ENCODE measurements at regions not wholly inside any gene's neighbourhood (a gene's known extent, or its start where the extent isn't known, plus 50 kb on each side); places are given as distances from the start of the nearest gene placed in this dataset.

GRCh38 chr10:130757271-130757670 lies 554.2 kb downstream of the TCERG1L start:
- no peak for TF ChIP-seq CTCF (IDR thresholded peaks at IDR 0.05; ENCODE audit: insufficient read depth, low read length, poor library complexity, severe bottlenecking)
- Histone ChIP-seq H3K4me3 (replicated peaks; ENCODE audit: low read depth, low read length) (no peak overlapping the region), H3K36me3 (ENCODE audit: control insufficient read depth, insufficient read depth, low read length) (no peaks in the 10 kb centered on the region), H3K27me3 (replicated peaks; ENCODE audit: control insufficient read depth, insufficient read depth, low read length) (no peaks in the 10 kb centered on the region)
- no peak for DNase-seq (ENCODE audit: extremely low read depth, insufficient read length)

GRCh38 chr10:130757821-130758489 lies 553.6 kb downstream of the TCERG1L start:
- Histone ChIP-seq H3K4me3 (replicated peaks; ENCODE audit: low read depth, low read length) (no peak overlapping the region), H3K36me3 (ENCODE audit: control insufficient read depth, insufficient read depth, low read length) (no peaks in the 10 kb centered on the region), H3K27me3 (replicated peaks; ENCODE audit: control insufficient read depth, insufficient read depth, low read length) (no peaks in the 10 kb centered on the region)
- no peak for TF ChIP-seq CTCF (IDR thresholded peaks at IDR 0.05; ENCODE audit: insufficient read depth, low read length, poor library complexity, severe bottlenecking)
- no peak for DNase-seq (ENCODE audit: extremely low read depth, insufficient read length)

- Histone ChIP-seq H3K36me3 (ENCODE audit: control insufficient read depth, insufficient read depth, low read length) (no peaks in the 10 kb centered on the region), H3K4me3 (replicated peaks; ENCODE audit: low read depth, low read length) (no peak overlapping the region), H3K27me3 (replicated peaks; ENCODE audit: control insufficient read depth, insufficient read depth, low read length) (no peaks in the 10 kb centered on the region)
- no peak for DNase-seq (ENCODE audit: extremely low read depth, insufficient read length)
- no peak for TF ChIP-seq CTCF (IDR thresholded peaks at IDR 0.05; ENCODE audit: insufficient read depth, low read length, poor library complexity, severe bottlenecking)
These were observed 553.0 kb downstream of the TCERG1L start for GRCh38 chr10:130758529-130758928.

GRCh38 chr10:130761032-130761575 lies 550.4 kb downstream of the TCERG1L start:
- DNase-seq (ENCODE audit: extremely low read depth, insufficient read length) = no peak
- no peaks in the 10 kb centered on the region for H3K36me3 ChIP-seq (ENCODE audit: control insufficient read depth, insufficient read depth, low read length)
- TF ChIP-seq CTCF (IDR thresholded peaks at IDR 0.05; ENCODE audit: insufficient read depth, low read length, poor library complexity, severe bottlenecking) = no peak

GRCh38 chr10:130761788-130762301 lies 549.7 kb downstream of the TCERG1L start:
- DNase-seq (ENCODE audit: extremely low read depth, insufficient read length) = no peak
- Histone ChIP-seq H3K4me3 (replicated peaks; ENCODE audit: low read depth, low read length) (no peak overlapping the region), H3K27me3 (replicated peaks; ENCODE audit: control insufficient read depth, insufficient read depth, low read length) (no peaks in the 10 kb centered on the region), H3K36me3 (ENCODE audit: control insufficient read depth, insufficient read depth, low read length) (no peaks in the 10 kb centered on the region)
- TF ChIP-seq CTCF (IDR thresholded peaks at IDR 0.05; ENCODE audit: insufficient read depth, low read length, poor library complexity, severe bottlenecking) = no peak

More at GRCh38 chr10:130761032-130761575, 550.4 kb downstream of the TCERG1L start:
- Histone ChIP-seq H3K4me3 (replicated peaks; ENCODE audit: low read depth, low read length) (no peak overlapping the region), H3K27me3 (replicated peaks; ENCODE audit: control insufficient read depth, insufficient read depth, low read length) (no peaks in the 10 kb centered on the region)
